ENCODE measurements at regions not wholly inside any gene's neighbourhood (a gene's known extent, or its start where the extent isn't known, plus 50 kb on each side); places are given as distances from the start of the nearest gene placed in this dataset.
"Not testable (repeated sequence)": the region's sequence is repeated elsewhere in the genome, so short reads cannot be mapped to it uniquely, and the experiment has no call there.

DNA sequence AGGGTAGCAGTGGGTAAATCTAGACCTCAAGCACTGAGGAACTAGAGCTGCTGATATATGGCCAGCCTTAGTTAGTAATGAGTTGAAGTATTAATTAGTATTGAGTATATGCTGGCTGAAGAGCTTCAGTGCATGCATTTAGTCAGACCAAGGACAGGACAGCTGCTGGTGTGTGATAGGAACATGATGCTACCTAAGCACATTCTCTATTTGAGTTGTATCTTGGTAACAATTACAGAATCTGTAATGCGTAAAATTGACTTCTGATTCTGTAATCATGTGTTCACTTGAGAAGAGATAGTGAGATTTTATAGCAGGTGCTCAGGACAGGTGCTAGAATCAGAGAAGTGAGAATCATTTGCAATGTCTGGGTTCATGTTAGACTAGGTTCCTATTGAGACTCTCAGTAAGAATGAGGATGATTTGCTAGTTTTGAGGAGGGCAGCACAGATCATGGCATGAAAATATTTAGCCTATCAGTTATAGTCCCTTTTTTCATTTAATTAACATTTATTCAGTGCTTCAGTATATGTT, 369.4 kb upstream of the HS3ST5 start:
- DNase-seq (ENCODE audit: low read depth in 2 of 2), result no peak

DNA sequence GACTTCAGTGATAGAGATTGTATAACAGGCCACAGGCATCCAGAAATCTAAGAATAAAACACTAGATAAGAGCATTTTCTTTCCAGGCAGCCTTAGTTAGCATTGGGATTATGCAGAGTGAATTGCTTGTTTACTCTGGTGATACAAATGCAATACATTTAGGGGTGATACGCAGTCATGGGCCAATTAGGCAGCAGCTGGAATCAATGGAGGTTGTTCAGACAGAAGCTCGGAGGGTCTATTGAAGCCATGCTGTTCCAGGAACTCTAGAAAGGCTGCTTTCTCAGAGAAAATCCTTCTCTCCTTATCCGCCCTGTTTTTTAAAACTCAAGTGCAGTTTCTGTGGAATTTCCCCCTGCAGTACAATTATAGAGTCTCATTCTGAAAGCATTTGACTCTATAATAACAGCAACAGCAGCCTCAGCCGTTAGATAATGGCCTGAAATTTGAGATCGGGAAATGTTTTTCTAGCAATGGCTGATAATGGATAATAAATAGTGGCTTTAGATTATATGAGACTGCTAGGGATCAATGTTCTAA, 364.3 kb upstream of the HS3ST5 start:
- no peak for DNase-seq (ENCODE audit: low read depth in 2 of 2)

DNA sequence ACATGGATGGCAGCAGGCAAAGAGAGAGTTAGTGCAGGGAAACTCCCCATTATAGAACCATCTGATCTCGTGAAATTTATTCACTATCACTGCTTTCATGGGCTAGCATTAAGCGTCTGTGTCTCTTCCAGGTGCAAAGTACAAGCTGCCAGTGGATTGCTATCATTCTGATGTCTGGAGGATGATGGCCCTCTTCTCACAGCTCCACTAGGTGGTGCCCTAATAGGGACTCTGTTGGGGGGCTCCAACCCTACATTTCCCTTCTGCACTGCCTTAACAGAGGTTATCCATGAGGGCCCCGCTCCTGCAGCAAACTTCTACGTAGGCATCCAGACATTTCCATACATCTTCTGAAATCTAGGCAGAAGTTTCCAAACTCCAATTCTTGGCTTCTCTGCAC, 347.8 kb upstream of the HS3ST5 start:
- DNase-seq (ENCODE audit: low read depth in 2 of 2), result no peak

DNA sequence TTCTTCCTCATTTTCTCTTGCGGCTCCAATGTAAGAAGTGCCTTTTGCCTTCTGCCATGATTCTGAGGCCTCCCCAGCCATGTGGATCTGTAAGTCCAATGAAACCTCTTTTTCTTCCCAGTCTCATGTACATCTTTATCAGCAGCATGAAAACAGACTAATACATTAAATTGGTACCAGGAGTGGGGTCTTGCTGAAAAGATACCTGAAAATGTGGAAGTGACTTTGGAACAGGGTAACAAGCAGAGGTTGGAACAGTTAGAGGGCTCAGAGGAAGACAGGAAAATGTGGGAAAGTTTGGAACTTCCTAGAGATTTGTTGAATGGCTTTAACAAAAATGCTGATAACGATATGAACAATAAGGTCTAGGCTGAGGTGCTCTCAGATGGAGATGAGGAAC, 316.7 kb upstream of the HS3ST5 start:
- DNase-seq (ENCODE audit: low read depth in 2 of 2), result no peak

DNA sequence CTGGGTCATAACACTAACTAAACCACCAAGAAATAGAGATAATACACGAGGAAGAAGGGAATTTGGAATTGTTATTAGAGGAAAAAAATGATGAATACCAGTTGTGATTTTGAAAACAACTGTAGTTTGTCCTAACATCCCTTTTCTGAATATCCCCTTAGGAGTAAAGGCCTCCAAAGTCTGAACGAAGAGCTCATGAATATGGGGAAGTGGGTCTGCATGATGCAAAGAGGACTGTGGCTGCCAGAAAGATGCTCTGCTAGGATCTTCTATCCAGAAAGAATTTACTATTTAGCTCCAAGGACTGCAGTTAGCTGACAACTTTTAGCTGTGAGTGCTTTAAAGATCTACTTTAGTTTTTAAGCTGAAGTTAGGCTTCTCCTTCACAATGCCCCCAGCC, 308.8 kb upstream of the HS3ST5 start:
- no peak for DNase-seq (ENCODE audit: low read depth in 2 of 2)

DNA sequence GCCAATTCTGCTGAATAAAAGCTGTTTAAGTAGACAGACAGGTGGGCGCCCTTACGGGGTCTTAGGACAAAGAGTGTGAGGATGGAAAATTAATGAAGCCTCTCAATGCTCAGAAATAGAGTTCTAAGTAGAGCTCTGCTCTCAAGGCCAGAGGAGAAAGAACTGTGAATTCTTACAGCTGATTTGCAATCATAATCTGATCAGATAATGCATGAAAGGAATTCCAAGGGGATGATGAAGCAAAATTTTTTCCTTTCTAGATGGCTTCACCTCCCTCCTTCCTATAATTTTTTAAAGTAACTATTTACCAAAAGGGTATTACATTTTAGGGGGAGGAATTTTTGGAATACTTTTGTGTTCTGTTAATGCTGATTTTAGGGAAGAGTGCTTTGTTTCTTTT, 308.1 kb upstream of the HS3ST5 start:
- DNase-seq (ENCODE audit: low read depth in 2 of 2), result no peak

DNA sequence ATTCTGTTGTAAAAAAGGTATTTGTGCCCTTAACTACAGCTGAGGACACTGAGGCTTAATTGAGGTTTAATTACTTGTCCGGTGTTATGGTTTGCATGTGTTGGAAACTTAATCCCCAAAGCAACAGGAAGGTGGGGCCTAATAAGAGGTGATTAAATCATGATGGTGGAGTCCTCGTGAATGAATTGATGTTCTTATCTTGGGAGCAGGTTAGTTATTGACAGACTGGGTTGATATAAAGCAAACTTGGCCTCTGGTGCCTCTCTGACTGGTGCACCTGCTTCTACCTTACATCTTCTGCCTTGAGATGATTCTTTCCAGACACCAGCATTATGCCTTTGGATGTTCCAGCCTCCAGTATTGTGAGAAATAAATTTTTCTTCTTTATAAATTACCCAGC, 306.5 kb upstream of the HS3ST5 start:
- no peak for DNase-seq (ENCODE audit: low read depth in 2 of 2)

DNA sequence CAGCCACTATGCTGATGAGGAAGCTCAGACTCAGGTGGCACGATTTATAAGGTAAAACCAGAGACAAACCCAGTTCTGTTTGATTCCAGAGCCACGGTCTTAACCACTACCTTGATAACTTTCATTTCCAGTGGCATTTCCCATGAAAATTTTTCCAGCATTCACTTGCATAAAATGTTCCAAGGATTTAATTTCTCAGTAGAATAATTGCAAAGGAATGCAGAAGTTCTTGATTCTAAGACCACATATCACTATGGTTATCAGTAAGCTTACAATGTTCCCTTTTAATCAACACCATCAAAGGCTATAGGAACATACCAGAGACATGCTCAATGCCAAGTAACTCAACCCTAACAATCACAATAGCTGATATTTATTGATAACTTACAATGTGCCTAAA, 306.0 kb upstream of the HS3ST5 start:
- no peak for DNase-seq (ENCODE audit: low read depth in 2 of 2)

DNA sequence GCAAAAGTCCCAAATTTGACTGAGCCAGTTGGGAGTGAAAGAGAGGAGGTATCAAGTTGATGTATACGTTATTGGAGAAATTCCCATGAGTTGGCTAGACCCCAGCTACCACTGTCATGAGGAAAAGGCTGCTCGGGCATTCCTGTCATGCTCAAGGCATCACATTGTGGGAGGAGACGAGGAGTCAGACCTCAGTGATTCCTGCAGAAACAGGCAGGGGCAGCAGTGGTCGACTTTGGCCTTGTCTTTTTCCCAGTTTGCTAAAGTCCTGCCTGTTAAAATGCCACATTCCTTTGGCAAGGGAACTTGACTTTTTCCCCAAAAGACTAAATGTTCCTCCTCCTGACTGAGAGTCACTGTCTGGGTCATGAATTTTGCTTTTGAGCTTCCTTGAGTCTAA, 295.5 kb upstream of the HS3ST5 start:
- no peak for DNase-seq (ENCODE audit: low read depth in 2 of 2)

DNA sequence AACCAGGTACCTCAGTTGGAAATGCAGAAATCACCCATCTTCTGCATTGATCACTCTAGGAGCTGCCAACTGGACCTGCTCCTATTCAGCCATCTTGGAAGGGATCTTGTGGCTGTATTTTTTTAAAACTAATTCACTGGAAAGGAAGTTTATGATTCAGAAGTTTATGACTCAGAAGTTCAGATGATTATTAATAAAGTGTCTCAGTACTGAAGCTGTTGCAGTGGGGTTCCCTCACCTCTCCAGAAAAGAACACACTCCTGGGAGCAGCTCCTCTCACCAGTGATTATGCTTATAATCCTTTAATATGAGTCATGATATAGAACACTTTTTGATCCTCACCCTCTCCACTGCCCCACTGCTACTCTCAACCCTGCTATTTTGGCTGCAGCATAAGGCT, 291.2 kb upstream of the HS3ST5 start:
- DNase-seq (ENCODE audit: low read depth in 2 of 2), result no peak

DNA sequence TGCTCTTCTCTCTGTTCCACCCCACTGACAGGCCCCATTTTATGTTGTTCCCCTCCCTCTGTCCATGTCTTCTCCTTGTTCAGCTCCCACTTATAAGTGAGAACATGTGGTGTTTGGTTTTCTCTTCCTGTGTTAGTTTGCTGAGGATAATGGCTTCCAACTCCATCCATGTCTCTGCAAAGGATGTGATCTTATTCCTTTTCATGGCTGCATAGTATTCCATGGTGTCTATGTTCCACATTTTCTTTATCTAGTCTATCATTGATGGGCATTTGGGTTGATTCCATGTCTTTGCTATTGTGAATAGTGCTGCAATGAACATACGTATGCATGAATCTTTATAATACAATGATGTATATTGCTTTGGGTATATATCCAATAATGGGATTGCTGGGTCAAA, 283.4 kb upstream of the HS3ST5 start:
- DNase-seq (ENCODE audit: low read depth in 2 of 2), result not testable (repeated sequence)

DNA sequence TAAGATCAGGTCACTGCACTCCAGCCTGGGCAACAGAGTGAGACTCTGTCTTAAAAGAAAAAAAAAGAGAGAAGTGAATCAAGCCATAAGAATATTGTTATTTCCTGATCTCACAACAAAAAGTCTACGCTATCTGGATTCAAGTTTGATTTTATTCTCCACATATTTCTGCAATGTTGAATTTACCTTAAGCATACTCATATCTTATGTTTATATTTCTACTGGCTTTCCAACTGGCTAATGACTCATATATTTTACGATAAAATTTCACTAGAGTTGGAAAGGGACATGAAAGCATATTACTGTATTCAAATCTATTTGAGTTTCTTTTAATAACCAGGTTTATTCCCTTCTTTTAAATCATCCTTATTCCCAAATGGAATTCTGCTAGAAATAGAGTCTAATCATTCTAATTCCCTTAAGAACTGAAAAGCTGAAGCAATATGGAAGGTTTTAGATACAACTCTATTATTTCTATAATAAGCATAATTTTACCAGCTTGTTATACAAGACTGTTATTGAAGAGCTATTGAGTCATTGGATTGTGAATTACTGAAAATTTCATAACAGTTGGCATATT, 276.9 kb upstream of the HS3ST5 start:
- no peak for DNase-seq (ENCODE audit: low read depth in 2 of 2)

DNA sequence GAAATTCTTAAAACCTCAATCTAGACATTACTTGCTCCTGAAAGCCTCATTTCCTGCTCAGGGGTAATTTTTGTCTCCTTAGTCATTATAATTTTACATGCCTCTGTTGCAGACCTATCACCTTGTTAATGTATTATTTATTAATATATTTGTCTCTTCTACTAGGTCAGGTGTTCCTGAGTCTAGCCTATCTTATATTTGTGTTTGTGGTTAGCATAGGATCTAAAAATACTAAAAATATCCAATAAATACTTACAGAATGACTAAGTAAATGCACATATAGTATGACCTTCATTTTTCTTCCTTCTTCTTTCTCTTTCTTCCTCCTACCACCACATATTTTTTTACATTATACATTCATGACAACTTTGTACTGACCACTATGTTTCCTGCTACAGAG, 268.9 kb upstream of the HS3ST5 start:
- no peak for DNase-seq (ENCODE audit: low read depth in 2 of 2)

DNA sequence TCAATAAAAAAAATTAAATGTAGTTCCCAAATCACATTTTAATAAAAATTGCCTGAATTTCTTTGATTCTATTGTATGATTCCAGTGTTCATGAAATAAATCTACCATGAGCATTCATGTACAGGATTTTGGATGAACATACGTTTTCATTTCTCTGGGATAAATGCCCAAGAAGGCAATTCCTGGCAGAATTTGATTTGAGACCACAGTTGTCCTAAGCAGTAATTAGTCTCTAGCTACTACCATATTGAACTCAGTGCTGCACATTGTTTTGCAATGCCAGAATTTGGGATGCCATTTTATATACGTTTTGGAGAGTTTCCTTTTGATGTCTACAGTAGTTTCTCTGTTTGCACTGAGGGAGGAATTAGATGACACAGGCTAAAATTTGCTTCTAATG, 265.3 kb upstream of the HS3ST5 start:
- DNase-seq (ENCODE audit: low read depth in 2 of 2), result no peak

DNA sequence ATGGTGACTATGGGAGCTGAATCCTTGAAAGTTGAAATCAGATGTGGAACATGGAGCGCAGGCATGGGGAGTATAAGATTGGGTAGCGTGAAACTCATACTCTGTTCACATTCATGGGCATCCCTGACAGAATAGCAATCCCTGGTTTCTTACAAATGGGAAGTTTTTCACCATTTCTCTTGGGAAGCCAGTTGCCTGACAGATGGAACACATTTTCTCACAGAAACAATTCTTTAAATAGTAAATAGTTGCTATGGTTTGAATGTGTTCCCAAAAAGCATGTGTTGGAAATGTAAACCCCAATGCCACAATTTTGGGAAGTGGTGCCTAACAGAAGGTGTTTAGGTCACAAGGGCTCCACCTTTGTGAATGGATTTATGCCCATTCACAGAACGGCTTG, 262.8 kb upstream of the HS3ST5 start:
- DNase-seq (ENCODE audit: low read depth in 2 of 2), result no peak

DNA sequence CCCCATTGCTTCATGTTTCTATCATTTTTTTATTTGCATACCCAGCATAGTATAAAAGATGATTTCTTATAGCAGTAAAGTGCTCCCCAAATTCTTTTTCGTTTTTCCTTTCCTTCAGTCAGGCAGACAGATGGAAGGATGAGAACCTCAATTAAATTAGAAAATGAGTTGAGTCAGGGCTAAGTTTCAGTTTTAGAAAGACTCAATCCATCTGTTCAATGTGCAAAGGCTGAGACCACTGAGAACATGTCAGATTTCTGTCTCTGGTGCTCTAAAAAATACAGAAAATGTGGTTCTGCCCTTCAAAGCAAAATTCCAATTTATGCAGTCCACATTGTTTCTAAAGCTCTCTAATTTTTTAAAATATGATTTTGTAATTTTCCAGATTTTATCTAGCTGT, 257.6 kb upstream of the HS3ST5 start:
- DNase-seq (ENCODE audit: low read depth in 2 of 2), result no peak

DNA sequence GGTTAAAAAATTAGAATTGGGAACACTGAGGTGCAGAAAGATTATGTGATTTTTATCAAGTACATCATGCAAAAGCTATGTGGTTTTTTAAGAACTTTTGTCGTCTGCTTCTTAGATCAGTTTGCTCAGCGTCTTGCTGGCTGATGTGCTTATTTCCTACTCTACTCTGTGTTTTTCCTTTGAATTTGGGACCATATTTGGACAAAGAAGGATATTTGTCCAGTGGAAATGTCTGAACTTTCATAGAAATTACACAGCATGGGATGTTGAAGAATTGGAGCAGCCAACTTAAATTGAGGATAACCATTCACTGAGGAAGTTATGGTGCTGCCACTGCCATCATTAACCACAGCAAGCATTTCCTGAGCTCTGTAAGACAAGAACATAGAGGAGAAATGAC, 252.8 kb upstream of the HS3ST5 start:
- DNase-seq (ENCODE audit: low read depth in 2 of 2), result no peak

DNA sequence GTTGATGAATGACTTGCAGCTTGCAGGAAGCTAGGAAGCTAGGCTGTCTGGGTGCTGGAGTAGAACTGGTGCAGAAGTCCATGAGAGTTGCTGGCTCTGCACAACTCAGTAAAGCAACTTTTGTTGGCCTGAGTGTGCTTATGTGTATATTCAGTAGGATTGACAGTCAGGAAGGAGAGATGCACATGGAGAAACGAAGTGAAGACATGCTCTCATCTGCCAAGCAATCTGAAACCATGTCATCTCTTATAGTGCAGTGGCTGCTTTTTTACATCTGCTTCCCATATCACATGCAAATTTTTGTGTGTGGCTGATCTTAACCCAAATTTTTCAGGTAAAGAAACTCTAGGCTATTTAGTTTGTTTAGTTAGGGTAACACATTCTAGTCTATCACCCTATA, 252.4 kb upstream of the HS3ST5 start:
- DNase-seq (ENCODE audit: low read depth in 2 of 2), result no peak

DNA sequence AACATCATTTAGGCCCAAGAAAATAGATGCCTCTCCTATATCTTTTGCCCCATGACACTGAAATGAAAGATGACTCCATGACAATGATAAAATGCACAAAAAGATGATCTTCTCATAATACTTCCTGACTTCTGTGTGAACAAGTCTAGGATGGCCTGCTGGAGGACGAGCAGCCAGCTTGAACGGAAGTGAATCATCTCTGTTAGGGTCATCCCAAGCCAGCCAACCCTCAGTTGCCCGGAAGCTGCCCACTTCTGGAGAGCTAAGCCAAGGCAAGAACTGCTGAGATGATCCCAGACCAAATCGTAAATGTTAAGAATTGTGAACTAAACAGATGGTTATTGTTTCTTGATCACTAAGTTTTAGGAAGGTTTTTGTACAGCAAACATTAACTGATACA, 249.7 kb upstream of the HS3ST5 start:
- DNase-seq (ENCODE audit: low read depth in 2 of 2), result no peak

DNA sequence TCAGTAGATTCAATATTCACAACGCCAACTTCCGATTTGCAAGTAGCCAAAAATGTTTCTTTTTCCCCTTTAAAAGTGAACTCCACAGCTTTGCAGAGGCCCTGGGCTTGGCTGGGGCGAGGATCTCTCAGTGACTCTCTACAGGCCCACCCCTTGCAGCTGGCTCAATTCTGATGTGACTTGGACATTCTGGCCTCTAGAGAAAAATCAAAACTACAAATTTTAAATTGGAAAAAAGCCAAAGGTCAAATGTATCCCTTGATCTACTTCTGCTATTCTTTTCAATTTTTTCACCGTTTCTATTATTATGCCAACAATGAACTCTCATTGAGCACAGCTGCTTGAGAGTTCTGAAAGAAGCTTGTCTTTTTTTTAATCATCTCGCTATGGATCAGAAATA, 245.9 kb upstream of the HS3ST5 start:
- DNase-seq (ENCODE audit: low read depth in 2 of 2), result no peak

DNA sequence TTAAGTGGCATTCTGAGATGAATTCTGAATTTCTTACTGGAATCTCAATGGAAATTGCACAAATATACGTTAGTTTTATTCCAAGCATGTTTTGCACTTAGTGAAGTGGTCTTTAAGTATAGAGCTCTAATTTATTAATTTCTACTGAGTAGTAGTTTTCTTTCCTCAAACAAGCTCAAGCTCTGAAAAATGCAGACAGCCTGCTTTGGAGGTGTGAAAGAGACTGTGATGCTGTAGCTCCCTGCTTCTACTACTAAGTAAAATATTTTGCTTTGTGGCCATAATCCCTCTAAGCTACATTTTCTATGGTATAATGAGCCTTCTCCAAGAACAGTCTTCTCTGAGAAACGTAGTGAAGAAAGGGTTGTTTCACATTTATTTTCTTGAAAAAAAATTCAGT, 243.5 kb upstream of the HS3ST5 start:
- no peak for DNase-seq (ENCODE audit: low read depth in 2 of 2)

DNA sequence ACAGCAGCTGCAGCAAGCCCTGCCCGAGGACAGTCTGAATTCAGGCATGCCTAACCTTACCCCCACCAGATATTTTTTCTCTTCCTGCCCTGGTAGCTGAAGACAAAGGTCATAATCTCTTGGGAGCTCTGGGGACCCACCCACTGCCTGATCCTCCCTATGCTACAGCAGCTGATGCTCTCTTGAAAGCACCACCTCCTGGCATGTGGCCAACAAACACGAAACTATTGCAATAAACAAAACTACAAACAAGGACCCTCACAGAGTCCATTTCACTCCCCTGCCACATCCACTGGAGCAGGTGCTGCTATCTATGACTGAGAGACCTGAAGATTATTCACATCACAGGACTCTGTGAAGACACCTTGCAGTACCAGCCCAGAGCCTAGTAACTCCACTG, 238.5 kb upstream of the HS3ST5 start:
- DNase-seq (ENCODE audit: low read depth in 2 of 2), result no peak

DNA sequence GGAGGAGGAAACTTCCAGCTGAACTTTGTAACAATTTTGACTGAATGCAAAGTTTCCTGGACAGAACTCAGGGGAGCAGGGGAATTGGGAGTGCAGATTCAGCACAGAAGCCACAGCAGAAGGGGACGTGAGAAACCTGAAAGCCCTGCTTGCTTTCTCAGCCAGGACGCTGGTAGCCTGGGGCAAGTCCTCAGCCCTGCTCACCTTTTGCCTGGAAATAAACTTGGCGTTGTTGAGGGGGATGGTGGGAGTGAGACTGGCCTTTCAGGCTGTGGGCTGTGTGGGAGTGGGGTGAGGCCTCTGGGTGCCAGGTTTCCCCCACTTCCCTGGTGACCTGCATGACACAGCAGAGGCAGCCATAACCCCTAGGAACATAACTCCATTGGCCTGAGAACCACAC, 238.1 kb upstream of the HS3ST5 start:
- DNase-seq (ENCODE audit: low read depth in 2 of 2), result no peak

DNA sequence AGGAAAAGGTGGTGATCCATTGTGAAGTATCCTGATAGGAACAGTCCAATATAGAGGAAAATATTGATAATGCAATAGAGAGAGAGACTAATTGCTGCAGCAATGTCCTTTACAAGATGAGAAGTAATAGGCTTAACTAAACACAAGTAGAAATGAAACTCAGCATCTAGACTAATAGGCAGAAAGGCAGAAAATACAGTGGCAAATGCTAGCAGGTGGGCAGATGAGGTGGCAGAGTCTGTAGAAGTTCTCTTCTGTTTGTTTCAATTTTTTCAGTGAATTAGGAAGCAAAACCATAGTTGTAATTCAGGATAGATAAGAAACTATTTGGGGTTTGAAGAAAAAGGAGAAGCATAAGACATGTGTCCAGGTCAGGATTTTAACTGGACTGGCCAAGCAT, 236.7 kb upstream of the HS3ST5 start:
- DNase-seq (ENCODE audit: low read depth in 2 of 2), result no peak

All from dermis microvascular lymphatic vessel endothelial cell (primary cell).